Omental fat pad (tissue), 3 donors: ENCODE measurements at regions not wholly inside any gene's neighbourhood (a gene's known extent, or its start where the extent isn't known, plus 50 kb on each side); places are given as distances from the start of the nearest gene placed in this dataset.

Source experiments
- ATAC-seq: fragments of 150-250 bp; one replicate; pipeline ENCODE4 v1.9.1; 2016; ENCODE audit warnings: mild to moderate bottlenecking, moderate library complexity; ENCODE audit not compliant: low FRiP score
- DNase-seq: peaks from one replicate; pipeline ENCODE4 v3.0.0-alpha.2; 2019; ENCODE audit warnings: low spot score
- TF ChIP-seq, protein P1 (sequence below), 3 donors: fragments of 450-650 bp; IDR thresholded peaks; one replicate each; pipeline ENCODE4 v1.5.1; 2016 to 2017; ENCODE audit warnings: antibody characterized with exemption in 3 of 3, mild to moderate bottlenecking in 3 of 3, moderate library complexity in 2 of 3

DNA sequence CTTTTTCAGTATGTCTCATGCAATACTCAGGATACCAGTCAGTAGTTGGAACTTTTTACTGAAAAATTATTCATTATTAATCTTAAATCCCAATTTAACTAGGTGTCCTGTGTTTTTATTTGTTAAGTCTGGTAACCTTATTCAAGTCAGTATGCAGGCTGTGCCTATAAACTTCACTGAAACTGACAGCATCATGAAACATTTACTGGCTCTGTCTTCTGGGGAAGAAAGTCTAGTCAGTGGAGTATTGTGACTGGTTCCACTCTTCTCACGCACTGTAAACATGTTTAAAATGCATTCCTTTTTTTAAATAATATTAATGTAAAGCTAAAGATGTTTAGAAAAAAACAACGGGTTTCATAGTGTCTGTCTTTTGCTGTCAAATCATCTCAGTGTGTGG, 739.7 kb downstream of the LTN1 start:
- ATAC-seq (no peak), DNase-seq (no peak)
- TF ChIP-seq, protein P1, sequence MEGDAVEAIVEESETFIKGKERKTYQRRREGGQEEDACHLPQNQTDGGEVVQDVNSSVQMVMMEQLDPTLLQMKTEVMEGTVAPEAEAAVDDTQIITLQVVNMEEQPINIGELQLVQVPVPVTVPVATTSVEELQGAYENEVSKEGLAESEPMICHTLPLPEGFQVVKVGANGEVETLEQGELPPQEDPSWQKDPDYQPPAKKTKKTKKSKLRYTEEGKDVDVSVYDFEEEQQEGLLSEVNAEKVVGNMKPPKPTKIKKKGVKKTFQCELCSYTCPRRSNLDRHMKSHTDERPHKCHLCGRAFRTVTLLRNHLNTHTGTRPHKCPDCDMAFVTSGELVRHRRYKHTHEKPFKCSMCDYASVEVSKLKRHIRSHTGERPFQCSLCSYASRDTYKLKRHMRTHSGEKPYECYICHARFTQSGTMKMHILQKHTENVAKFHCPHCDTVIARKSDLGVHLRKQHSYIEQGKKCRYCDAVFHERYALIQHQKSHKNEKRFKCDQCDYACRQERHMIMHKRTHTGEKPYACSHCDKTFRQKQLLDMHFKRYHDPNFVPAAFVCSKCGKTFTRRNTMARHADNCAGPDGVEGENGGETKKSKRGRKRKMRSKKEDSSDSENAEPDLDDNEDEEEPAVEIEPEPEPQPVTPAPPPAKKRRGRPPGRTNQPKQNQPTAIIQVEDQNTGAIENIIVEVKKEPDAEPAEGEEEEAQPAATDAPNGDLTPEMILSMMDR (IDR thresholded peaks at IDR 0.05), result no peak

DNA sequence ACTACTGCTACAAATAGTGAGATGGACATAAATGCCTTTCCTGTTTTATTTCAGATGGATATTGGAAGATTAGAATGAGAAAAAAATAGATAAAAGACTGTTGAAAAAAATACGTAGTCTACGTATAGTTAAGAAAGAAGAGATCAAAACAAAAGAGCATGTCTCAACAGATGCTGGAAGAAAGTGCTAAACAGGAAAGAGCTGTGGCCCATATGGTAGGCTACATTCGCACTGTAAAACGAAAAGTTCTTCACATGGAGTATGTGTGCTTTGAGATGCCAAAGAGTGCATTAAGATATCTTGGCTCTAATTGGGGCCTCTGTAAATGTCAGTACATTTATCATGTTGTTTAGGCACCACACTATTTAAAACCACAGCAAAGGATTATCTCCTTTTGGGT, 741.7 kb downstream of the LTN1 start:
- TF ChIP-seq, protein P1 (IDR thresholded peaks at IDR 0.05), result no peak
- DNase-seq (no peak), ATAC-seq (no peak)

DNA sequence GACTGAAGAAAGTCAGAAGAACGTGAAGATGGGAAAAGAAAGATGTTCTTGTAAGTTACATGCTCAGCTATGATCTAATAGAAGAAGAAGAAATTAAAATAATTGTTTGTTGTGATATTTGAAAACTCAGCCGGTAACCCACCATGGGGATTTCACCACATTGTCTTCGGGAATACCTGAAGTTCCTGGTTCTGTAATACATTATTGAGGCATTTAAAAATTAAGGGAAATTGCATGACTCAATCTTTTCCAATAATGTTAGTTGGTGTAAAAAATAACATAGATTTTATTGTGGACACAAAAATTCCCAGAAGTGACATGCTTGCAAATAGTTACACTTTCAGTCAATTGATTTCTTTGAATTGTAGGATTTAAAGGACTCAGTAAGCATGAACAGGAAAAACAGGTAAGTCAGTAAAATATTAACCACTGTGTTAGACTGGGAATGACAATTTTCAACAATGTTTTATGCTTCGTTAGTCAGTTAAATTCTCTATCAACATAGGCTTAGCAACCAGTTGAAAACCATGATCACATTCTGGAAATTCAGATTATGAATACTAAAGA, 745.1 kb downstream of the LTN1 start:
- ATAC-seq, result no peak
- DNase-seq, result no peak
- TF ChIP-seq, protein P1 (IDR thresholded peaks at IDR 0.05), result no peak

DNA sequence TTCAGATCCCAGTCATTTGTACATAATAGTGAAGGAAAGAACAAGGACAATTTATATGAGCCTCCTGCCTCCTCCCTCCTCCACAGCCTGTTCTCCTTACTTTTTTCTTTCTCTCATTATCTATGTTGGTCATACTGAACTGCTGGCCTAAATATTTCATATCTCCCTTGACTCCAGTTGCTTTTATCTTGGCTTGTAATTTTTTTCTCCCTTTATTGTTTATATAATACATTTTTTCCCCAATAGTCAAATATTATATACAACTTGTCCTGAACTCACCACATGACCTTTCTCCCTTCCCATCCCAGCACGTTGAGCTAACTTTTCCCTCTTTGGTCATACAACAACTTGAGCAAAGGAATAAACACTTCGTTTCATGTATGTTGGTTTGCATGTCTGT, 752.1 kb downstream of the LTN1 start:
- DNase-seq (no peak), ATAC-seq (no peak)
- TF ChIP-seq, protein P1 (IDR thresholded peaks at IDR 0.05), result no peak

DNA sequence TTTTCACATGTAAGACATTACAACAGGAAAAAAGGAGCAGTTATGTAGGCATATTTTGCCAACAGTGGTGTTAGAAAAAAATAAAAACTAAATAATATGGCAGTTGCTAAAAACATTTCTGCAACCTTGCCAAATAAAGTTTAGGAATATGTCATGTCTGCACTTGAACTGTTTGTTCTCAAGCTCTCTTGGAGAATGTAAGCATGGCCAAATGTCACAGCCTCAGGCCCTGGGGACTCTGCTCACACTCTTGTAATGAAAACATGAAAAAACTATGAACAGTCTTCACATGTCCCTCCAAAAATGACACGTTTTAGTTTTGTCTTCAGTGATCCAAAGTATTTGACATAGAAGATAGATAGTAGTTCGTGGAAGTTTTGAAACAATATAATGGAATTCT, 753.3 kb downstream of the LTN1 start:
- DNase-seq (no peak), ATAC-seq (no peak)
- TF ChIP-seq, protein P1 (IDR thresholded peaks at IDR 0.05), result no peak

DNA sequence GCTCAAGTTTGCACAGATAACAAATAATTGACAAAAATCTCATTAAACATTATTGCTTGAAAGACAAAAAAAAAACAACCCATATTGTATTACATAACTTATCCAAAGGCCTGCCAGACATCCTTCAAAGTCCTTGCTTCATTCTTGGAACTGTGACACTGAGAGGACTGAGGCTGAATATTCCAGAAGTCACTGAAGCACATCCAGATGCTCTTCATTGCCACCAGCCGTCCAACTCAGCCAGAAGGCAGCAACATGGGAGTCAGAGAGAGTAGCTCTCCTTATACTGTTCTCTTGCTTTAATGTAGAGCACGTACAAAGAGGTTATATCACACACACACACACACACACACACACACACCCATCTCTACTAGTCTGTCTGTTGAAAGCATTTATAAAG, 755.0 kb downstream of the LTN1 start:
- TF ChIP-seq, protein P1 (IDR thresholded peaks at IDR 0.05), result no peak
- DNase-seq, result no peak
- no peak for ATAC-seq

DNA sequence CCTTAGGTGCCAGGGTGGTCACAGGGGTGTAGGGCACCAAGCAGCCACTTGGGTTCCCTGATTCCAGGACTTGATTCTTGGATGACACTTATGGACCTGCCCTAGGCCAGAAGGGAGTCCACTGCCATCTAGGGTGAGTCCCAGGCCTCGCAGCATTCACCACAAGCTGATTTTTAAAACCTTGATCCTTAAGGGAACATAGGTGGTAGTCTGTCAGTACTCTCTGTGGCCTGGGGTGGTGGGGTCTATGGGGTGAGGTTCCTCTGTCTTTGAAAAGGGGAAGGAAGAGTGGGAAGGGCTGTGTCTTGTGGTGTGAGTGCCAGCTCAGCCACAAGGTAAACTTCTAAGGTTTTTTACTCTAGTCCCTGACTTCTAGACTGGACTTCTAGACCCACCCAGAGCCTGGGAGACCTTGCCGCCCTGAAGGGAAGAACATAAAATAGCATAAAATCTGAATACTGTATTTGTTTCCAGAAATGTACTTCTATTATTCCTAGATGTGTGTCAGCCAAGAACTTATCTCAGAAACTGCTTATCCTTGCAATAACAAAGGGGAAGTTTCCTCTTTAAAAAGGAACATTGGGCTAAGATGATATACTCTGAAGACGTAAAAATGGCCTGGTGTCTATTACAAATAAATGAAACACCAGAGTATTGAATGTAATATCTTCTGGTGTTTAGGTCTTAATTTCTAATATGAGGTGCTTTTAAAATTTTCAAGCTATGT, 757.3 kb downstream of the LTN1 start:
- DNase-seq, result no peak
- TF ChIP-seq, protein P1 (IDR thresholded peaks at IDR 0.05), result no peak
- no peak for ATAC-seq
